ENCODE measurements at regions not wholly inside any gene's neighbourhood (a gene's known extent, or its start where the extent isn't known, plus 50 kb on each side); places are given as distances from the start of the nearest gene placed in this dataset.

DNA sequence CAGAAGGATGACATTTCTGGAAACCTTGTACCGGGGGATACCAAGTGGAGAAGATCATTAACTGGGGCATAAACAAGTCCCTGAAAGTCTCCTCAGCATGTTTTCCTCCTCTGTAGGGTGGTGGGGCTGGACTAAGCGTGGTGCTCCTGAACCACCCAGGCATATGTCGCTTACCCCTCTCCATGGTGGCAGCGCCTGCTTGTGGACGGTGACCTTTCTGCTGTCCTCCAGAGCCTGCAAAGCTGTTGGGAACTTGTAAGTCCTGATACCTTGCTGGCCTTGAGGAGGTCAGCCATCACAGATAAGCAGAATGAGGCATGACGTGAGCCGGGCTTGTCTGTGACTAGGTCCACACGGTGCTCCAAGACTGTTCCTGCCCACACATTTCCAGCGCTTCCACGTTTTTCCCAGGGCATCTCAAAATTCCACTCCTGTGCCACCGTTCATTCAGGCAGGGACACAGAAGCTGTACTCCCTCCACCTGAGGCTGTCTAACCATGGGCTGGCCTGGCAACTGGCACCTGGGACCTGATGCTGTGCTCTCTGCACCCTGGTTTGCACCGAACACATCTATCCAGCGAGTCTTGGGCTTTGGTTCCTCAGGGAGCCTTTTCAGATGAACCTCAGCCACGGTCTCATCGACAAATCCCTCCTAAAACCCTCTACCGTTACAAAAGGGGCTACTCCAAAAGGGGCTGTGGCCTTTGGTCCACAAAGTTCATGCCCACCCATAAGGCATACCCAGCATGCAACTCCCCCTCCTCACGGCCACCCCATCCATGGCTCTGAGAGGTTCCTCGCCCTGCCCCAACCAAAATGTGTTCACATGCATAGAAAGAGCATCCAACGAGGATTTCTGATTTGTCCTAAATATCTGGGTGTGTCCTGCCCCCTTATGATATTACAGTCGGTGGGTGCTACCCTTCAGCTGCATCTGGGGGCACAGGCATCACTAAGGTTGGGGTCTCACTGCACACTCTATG lies 199.6 kb upstream of the DIO3 start:
- Histone ChIP-seq H3K4me3 (ENCODE audit: low read length) (no peak overlapping the region), H3K9me3 (ENCODE audit: insufficient read depth, low read length) (no peaks in the 10 kb centered on the region), H3K79me2 (ENCODE audit: low read length) (no peaks in the 10 kb centered on the region), H3K4me1 (ENCODE audit: low read length) (no peaks in the 10 kb centered on the region), H3K27ac (ENCODE audit: low read length) (no peak overlapping the region), H3K27me3 (ENCODE audit: low read depth, low read length) (no peaks in the 10 kb centered on the region), H4K20me1 (ENCODE audit: insufficient read depth, low read length) (no peaks in the 10 kb centered on the region), H3K36me3 (replicated peaks; ENCODE audit: low read depth, low read length) (no peaks in the 10 kb centered on the region), H3K4me2 (ENCODE audit: low read length) (no peak overlapping the region), H2AFZ (ENCODE audit: low read depth, low read length) (no peak overlapping the region), H3K9ac (ENCODE audit: low read length) (no peak overlapping the region)
- TF ChIP-seq EZH2phosphoT487 (IDR thresholded peaks at IDR 0.05; ENCODE audit: low read depth), result no peak
- TF ChIP-seq CTCF (IDR thresholded peaks at IDR 0.05; ENCODE audit: low read depth, low read length), result no peak

DNA sequence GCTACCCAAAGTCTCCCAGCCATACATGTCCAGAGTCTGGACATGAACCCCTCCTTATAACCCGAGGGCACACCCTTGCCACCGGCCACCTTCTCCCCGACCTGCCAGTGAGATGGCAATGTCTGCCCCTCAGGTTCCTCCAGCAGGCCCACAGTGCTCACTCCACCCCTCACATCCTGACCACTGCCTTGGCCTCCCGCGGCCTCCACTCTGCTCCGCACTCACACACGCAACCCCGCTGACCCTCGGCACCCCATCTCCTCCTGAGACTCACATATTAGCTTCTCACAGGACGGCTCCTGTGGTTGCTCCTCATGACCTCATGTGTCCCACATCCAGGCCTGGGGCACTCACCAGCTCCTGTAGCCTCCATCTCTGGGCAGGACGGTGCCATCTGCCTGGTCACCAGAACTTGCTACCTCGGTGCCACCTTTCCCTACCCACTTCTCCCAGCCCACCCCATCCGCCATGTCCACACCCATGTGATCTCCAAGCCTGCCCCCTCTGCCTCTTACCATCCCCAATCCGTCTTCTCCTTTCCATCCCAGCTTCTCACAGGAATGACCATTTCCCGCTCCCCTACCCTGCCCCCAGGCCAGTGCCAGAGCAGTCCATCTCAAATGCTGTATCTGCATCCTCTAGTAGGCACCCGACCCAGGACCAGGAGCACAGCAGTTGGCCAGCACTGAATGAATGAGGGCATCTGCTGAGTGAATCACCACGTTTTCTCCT lies 198.6 kb upstream of the DIO3 start:
- H3K79me2 ChIP-seq (ENCODE audit: low read length), result no peaks in the 10 kb centered on the region
- no peaks in the 10 kb centered on the region for H3K36me3 ChIP-seq (replicated peaks; ENCODE audit: low read depth, low read length)
- H3K27me3 ChIP-seq (ENCODE audit: low read depth, low read length), result no peaks in the 10 kb centered on the region
- H2AFZ ChIP-seq (ENCODE audit: low read depth, low read length), result no peak overlapping the region
- no peaks in the 10 kb centered on the region for H3K9me3 ChIP-seq (ENCODE audit: insufficient read depth, low read length)
- no peak overlapping the region for H3K27ac ChIP-seq (ENCODE audit: low read length)
- no peaks in the 10 kb centered on the region for H4K20me1 ChIP-seq (ENCODE audit: insufficient read depth, low read length)
- no peak overlapping the region for H3K4me2 ChIP-seq (ENCODE audit: low read length)
- H3K4me3 ChIP-seq (ENCODE audit: low read length), result no peak overlapping the region
- TF ChIP-seq CTCF (IDR thresholded peaks at IDR 0.05; ENCODE audit: low read depth, low read length) (no peak), EZH2phosphoT487 (IDR thresholded peaks at IDR 0.05; ENCODE audit: low read depth) (no peak)
- no peak overlapping the region for H3K9ac ChIP-seq (ENCODE audit: low read length)
- H3K4me1 ChIP-seq (ENCODE audit: low read length), result no peaks in the 10 kb centered on the region

DNA sequence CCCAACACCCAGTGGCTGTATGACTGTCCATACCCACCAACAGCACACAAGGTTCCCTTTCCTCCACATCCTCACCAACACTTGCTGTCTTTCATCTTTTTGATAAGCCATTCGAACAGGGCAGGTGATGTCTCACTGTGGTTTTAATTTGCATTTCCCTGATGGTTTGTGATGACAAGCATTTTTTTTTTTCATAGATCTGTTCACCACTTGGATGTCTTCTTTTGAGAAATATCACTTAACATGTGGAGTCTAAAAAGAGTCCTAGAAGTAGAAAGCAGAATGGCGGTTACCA lies 198.1 kb upstream of the DIO3 start:
- H3K4me1 ChIP-seq (ENCODE audit: low read length), result no peaks in the 10 kb centered on the region
- H3K27ac ChIP-seq (ENCODE audit: low read length), result no peak overlapping the region
- H3K27me3 ChIP-seq (ENCODE audit: low read depth, low read length), result no peaks in the 10 kb centered on the region
- no peak overlapping the region for H3K4me3 ChIP-seq (ENCODE audit: low read length)
- no peaks in the 10 kb centered on the region for H3K36me3 ChIP-seq (replicated peaks; ENCODE audit: low read depth, low read length)
- TF ChIP-seq EZH2phosphoT487 (IDR thresholded peaks at IDR 0.05; ENCODE audit: low read depth) (no peak), CTCF (IDR thresholded peaks at IDR 0.05; ENCODE audit: low read depth, low read length) (no peak)
- H4K20me1 ChIP-seq (ENCODE audit: insufficient read depth, low read length), result no peaks in the 10 kb centered on the region
- H3K9me3 ChIP-seq (ENCODE audit: insufficient read depth, low read length), result no peaks in the 10 kb centered on the region
- H3K79me2 ChIP-seq (ENCODE audit: low read length), result no peaks in the 10 kb centered on the region
- no peak overlapping the region for H3K9ac ChIP-seq (ENCODE audit: low read length)
- no peak overlapping the region for H2AFZ ChIP-seq (ENCODE audit: low read depth, low read length)
- H3K4me2 ChIP-seq (ENCODE audit: low read length), result no peak overlapping the region

- Histone ChIP-seq H3K4me3 (ENCODE audit: low read length) (no peak overlapping the region), H2AFZ (ENCODE audit: low read depth, low read length) (no peak overlapping the region), H3K4me1 (ENCODE audit: low read length) (no peaks in the 10 kb centered on the region), H3K27ac (ENCODE audit: low read length) (no peak overlapping the region), H3K36me3 (replicated peaks; ENCODE audit: low read depth, low read length) (no peaks in the 10 kb centered on the region), H3K4me2 (ENCODE audit: low read length) (no peak overlapping the region), H3K79me2 (ENCODE audit: low read length) (no peaks in the 10 kb centered on the region), H3K9ac (ENCODE audit: low read length) (no peak overlapping the region), H3K9me3 (ENCODE audit: insufficient read depth, low read length) (no peaks in the 10 kb centered on the region), H4K20me1 (ENCODE audit: insufficient read depth, low read length) (no peaks in the 10 kb centered on the region), H3K27me3 (ENCODE audit: low read depth, low read length) (no peaks in the 10 kb centered on the region)
- TF ChIP-seq CTCF (IDR thresholded peaks at IDR 0.05; ENCODE audit: low read depth, low read length), result no peak
- no peak for TF ChIP-seq EZH2phosphoT487 (IDR thresholded peaks at IDR 0.05; ENCODE audit: low read depth)
Observed at GRCh38 chr14:101363880-101364391, 197.4 kb upstream of the DIO3 start.

All from OCI-LY3 (cell line).